Ammon's horn (tissue), 1 donor: ENCODE measurements at regions not wholly inside any gene's neighbourhood (a gene's known extent, or its start where the extent isn't known, plus 50 kb on each side); places are given as distances from the start of the nearest gene placed in this dataset.
"Not testable (repeated sequence)": the region's sequence is repeated elsewhere in the genome, so short reads cannot be mapped to it uniquely, and the experiment has no call there.

Experiments
- DNase-seq: peaks from one replicate; pipeline ENCODE4 v3.0.0-alpha.2; 2016; ENCODE audit warnings: low spot score

DNA sequence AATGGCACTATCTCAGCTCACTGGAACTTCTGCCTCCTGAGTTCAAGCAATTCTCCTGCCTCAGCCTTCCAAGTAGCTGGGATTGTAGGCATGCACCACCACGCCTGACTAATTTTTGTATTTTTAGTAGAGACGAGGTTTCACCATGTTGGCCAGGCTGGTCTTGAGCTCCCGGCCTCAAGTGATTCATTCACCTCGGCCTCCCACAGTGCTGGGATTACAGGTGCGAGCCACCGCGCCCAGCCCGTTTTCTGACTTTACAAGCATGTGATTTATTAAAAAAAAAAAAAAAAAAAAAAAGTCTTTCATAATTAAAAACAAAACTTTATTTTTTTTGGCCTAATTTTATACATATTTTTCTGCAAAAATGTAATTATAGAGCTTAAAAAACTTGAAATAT is 64.8 kb upstream of the DGKB start:
- not testable (repeated sequence) for DNase-seq

DNA sequence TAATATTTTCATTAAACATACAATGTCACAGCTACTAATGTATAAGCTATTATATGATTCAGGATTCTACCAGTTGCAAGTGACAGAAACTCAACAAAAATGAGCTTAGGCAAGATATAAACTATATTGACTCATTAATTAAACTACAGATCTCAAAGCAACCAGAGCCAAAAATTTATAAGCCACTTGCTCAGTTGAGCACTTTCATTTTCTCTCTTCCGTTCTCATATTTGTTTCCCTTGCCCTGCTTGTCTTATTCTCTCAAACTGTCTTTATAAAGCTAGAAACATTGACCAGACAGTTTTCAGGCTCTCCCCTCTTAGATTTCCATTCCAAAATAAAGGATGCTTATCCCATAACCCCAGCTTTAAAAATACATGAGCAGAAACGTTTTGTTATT is 60.2 kb upstream of the DGKB start:
- no peak for DNase-seq

DNA sequence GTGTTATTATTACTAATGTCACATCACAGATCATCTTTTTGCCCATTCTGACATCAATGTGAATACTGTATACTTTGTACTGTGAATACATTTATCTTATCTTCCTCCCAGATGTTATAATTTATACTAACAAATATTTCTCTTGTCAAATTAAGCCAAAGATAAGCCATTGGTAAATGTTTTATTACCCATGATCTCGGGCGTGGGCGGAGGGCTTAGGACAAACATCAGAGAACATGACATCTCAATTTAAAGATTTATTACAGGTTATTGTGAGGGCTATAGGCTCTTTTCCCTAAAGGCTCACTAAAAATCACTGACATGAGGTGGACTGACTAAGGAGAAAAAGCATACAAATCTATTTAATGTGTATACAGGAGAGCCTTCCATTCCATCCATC is 58.2 kb upstream of the DGKB start:
- DNase-seq: no peak

DNA sequence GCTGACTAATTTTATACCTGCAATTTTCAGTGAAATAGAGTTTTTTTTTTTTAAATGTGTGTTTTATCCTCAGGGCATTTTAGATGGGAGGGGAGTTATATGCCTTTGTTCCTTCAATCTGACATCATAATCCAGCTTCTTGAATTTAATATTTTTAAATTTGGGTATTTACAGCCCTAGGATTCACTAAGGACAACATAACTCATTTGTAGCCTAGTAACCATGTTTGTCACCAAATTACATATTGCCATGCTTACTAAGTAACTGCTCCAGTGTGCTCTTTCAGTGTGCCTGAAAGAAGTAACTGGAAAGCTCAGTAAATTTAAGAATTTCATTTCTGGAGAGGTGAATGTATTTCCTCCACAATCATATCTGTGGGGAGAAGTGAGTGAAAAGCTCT is 56.8 kb upstream of the DGKB start:
- no peak for DNase-seq

DNA sequence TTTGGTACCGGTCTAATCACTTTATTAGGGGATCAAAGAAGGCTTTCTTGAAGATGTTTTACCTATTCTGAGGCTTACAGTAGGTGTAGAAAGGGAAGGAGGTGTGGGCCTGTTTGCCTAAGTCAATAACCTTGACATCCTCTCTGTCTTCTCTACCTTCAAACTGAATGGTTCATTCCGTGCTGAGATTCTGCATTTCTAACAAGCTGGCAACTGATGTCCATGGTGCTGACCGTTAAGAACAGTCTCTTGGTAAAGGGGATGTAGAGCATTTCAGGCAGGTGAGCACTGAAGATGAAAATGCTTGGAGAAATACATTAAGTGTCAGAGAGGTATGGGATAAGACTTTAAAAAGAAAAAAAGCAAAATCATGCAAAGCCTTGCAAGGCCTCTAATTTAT is 51.5 kb upstream of the DGKB start:
- no peak for DNase-seq
